ENCODE measurements at regions not wholly inside any gene's neighbourhood (a gene's known extent, or its start where the extent isn't known, plus 50 kb on each side); places are given as distances from the start of the nearest gene placed in this dataset.
"Not testable (repeated sequence)": the region's sequence is repeated elsewhere in the genome, so short reads cannot be mapped to it uniquely, and the experiment has no call there.

- not testable (repeated sequence) for TF ChIP-seq POLR2A (IDR thresholded peaks at IDR 0.05; ENCODE audit: low read depth, low read length); PAX5 (IDR thresholded peaks at IDR 0.05; ENCODE audit: insufficient read depth, low read length, severe bottlenecking); TAF1 (IDR thresholded peaks at IDR 0.05; ENCODE audit: low read depth, low read length); POLR2AphosphoS5 (IDR thresholded peaks at IDR 0.05; ENCODE audit: low read depth, low read length)
Observed at GRCh38 chr2:111586014-111586413, 298.0 kb downstream of the ANAPC1 start.

Data from GM12891 (cell line).